ENCODE measurements at regions not wholly inside any gene's neighbourhood (a gene's known extent, or its start where the extent isn't known, plus 50 kb on each side); places are given as distances from the start of the nearest gene placed in this dataset.
"Not testable (repeated sequence)": the region's sequence is repeated elsewhere in the genome, so short reads cannot be mapped to it uniquely, and the experiment has no call there.

DNA sequence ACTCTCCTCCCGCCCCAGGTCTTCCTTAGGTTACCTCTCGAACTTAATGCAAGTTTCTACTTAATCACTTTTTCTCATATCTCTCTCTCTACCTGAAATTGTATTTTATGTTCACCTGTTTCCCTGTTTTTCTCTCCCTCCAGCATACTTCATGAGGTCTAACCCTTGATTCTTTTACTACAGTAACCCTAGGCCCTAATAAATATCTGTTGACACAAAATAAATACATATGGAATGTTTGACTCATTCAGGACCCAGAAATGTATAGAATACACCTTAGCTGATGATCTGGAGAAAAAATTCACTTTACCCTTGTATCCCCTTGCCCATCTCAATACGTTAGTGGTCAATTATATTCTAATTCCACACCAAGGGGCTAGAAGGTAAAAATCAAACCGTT lies 250.9 kb upstream of the PTGER4 start:
- DNase-seq (ENCODE audit: insufficient read length, low spot score) (no peak), FAIRE-seq (no peak)
- TF ChIP-seq, protein P1, sequence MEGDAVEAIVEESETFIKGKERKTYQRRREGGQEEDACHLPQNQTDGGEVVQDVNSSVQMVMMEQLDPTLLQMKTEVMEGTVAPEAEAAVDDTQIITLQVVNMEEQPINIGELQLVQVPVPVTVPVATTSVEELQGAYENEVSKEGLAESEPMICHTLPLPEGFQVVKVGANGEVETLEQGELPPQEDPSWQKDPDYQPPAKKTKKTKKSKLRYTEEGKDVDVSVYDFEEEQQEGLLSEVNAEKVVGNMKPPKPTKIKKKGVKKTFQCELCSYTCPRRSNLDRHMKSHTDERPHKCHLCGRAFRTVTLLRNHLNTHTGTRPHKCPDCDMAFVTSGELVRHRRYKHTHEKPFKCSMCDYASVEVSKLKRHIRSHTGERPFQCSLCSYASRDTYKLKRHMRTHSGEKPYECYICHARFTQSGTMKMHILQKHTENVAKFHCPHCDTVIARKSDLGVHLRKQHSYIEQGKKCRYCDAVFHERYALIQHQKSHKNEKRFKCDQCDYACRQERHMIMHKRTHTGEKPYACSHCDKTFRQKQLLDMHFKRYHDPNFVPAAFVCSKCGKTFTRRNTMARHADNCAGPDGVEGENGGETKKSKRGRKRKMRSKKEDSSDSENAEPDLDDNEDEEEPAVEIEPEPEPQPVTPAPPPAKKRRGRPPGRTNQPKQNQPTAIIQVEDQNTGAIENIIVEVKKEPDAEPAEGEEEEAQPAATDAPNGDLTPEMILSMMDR (IDR thresholded peaks at IDR 0.05; ENCODE audit: insufficient read depth, missing control alignments) = no peak

DNA sequence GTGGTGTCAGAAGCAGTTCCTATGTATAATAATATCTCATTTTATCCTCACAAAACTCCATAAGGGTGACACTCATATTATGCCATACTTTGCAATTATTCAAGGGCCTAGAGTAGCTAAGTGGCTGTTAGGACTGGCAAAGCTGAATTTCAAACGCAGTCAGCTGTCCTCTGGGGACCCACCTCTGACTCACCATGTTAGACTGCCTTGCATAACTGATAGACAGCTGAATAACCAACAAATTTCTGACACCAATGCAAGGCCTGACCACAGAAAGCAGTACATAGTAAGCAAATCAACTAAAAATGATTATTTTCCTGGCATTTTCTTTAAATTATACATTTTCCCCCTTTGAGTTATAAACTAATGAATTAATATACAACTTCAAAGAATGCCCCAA lies 251.6 kb upstream of the PTGER4 start:
- FAIRE-seq = no peak
- TF ChIP-seq, protein P1 (IDR thresholded peaks at IDR 0.05; ENCODE audit: insufficient read depth, missing control alignments) = no peak
- DNase-seq (ENCODE audit: insufficient read length, low spot score) = no peak

DNA sequence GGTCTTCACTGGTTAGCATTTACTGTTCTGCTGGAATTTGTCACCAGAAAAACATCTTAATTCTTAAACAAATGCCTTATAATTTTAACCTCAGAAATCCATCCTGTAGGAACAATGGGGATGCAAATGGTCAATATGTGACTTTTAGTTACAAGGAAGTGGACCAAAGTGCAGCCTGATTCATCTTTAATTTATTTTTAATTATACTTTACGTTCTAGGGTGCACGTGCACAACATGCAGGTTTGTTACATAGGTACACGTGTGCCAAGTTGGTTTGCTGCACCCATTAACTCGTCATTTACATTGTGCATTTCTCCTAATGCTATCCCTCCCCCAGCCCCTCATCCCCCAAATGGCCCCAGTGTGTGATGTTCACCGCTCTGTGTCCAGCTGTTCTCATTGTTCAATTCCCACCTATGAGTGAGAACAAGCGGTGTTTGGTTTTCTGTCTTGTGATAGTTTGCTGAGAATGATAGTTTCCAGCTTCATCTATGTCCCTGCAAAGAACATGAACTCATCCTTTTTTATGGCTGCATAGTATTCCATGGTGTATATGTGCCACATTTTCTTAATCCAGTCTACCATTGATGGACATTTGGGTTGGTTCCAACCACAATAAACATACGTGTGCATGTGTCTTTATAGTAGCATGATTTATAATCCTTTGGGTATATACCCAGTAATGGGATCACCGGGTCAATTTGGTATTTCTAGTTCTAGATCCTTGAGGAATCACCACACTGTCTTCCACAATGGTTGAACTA lies 262.5 kb upstream of the PTGER4 start:
- DNase-seq (ENCODE audit: insufficient read length, low spot score); FAIRE-seq: not testable (repeated sequence)

DNA sequence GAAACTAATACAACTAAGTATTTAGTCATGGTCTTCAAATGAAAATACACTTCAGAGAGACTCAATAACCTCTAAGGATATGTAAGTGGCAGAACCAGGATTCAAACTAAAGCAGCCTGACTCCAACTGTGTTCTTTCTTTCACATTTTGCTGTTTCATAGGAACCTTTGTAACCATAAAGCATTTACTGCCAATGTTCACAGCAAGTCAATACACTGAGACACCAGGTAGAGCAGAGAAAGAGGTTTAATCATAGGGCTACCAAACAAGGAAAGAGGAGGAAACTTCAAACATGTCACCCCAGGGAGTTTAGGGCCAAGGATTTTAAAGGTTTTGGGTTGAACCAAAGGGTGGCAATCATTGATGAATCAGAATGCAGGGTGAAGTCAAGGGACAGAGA lies 263.1 kb upstream of the PTGER4 start:
- no peak for DNase-seq (ENCODE audit: insufficient read length, low spot score)
- FAIRE-seq = no peak
- TF ChIP-seq, protein P1 (IDR thresholded peaks at IDR 0.05; ENCODE audit: insufficient read depth, missing control alignments) = no peak

DNA sequence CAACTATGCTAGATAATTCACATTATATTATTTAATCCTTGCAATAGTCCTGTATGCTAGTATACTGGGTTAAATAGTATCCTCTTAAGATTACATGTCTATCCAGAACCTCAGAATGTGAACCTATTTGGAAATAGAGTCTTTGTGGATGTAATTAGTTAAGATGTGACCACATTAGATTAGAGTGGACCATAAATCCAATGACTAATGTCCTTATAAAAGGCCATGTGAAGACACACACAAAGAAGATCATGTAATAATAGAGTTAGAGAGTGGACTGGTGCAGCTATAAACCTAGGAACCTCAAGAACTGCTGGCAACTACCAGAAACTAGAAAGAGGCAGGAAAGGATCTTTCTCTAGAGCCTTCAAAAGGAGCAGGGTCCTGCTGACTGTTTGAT lies 263.6 kb upstream of the PTGER4 start:
- TF ChIP-seq, protein P1 (IDR thresholded peaks at IDR 0.05; ENCODE audit: insufficient read depth, missing control alignments) = no peak
- no peak for FAIRE-seq
- DNase-seq (ENCODE audit: insufficient read length, low spot score) = no peak

DNA sequence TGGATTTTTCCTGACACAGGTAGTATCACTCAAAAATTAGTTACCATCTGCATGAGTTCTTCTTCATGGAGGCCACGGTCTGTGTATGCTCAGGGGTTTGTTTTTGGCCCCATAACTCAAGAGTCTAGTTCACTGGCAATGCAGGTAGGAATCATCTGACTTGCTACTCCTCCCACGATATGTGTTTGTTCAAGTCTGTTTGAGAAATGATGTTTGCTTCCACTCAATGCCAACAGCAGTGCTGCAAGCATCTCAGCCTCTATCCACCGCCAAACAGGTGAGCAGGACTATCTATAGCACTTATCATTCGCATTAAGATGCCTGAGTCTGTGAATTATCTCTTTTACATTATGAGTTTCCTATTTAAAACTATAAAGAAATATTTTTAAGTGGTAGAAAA lies 264.8 kb upstream of the PTGER4 start:
- TF ChIP-seq, protein P1 (IDR thresholded peaks at IDR 0.05; ENCODE audit: insufficient read depth, missing control alignments) = no peak
- DNase-seq (ENCODE audit: insufficient read length, low spot score) = no peak
- no peak for FAIRE-seq

DNA sequence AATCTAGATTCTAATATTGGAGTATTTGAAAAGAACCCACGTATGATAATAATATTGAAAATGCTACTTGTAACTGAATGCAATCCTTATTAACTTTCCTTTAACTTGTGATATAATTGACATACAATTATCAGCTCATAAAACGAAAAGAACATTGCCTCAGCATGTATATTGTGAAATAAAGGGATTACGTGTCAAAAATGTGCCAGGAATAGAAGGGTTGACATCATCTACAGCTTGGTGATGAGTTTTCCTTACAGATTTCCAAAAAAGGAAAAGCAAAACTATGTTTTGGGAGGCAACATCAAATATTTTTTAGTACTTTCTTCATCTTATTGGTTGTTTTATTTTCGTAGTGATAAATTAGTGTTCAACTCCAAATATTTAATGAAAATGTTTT lies 266.0 kb upstream of the PTGER4 start:
- TF ChIP-seq, protein P1 (IDR thresholded peaks at IDR 0.05; ENCODE audit: insufficient read depth, missing control alignments) = no peak
- DNase-seq (ENCODE audit: insufficient read length, low spot score) (no peak), FAIRE-seq (no peak)
